ENCODE measurements at regions not wholly inside any gene's neighbourhood (a gene's known extent, or its start where the extent isn't known, plus 50 kb on each side); places are given as distances from the start of the nearest gene placed in this dataset.

- no peak overlapping the region for H3K4me3 ChIP-seq
- DNase-seq (ENCODE audit: low spot score) = no peak
- no peak overlapping the region for H3K27ac ChIP-seq
- H3K27me3 ChIP-seq (replicated peaks; ENCODE audit: insufficient read depth) = peaks cover 15% of the 10 kb centered on the region
- no peaks in the 10 kb centered on the region for H3K36me3 ChIP-seq
- H3K4me1 ChIP-seq (replicated peaks) = no peaks in the 10 kb centered on the region
- no peaks in the 10 kb centered on the region for H3K9me3 ChIP-seq
- TF ChIP-seq CTCF (IDR thresholded peaks at IDR 0.05) = no peak
- no peak for TF ChIP-seq POLR2A (IDR thresholded peaks at IDR 0.05)
- no peak for TF ChIP-seq POLR2AphosphoS5 (IDR thresholded peaks at IDR 0.05)
- intact Hi-C loops (cut with DNase I) = no loop called here
- 15% methylated on average over 4 of the region's 4 CpGs for WGBS
Measured at GRCh38 chr2:222055328-222055727, 243.5 kb downstream of the PAX3 start.

- no peak for DNase-seq (ENCODE audit: low spot score)
- WGBS = 29% methylated on average over 3 of the region's 3 CpGs
- intact Hi-C loops (cut with DNase I) = no loop called here
Measured at GRCh38 chr2:222054813-222055212, 244.0 kb downstream of the PAX3 start.

GRCh38 chr2:222052934-222053367 is 245.8 kb downstream of the PAX3 start:
- H3K27ac ChIP-seq = no peak overlapping the region
- no peaks in the 10 kb centered on the region for H3K36me3 ChIP-seq
- H3K4me3 ChIP-seq = no peak overlapping the region
- TF ChIP-seq POLR2AphosphoS5 (IDR thresholded peaks at IDR 0.05) = no peak
- TF ChIP-seq CTCF (IDR thresholded peaks at IDR 0.05) = no peak
- TF ChIP-seq POLR2A (IDR thresholded peaks at IDR 0.05) = no peak
- no peaks in the 10 kb centered on the region for H3K4me1 ChIP-seq (replicated peaks)
- no peaks in the 10 kb centered on the region for H3K9me3 ChIP-seq
- DNase-seq (ENCODE audit: low spot score) = no peak
- intact Hi-C loops (cut with DNase I) = no loop called here
- H3K27me3 ChIP-seq (replicated peaks; ENCODE audit: insufficient read depth) = peaks cover 15% of the 10 kb centered on the region
- WGBS = 10% methylated on average over 9 of the region's 9 CpGs

More at GRCh38 chr2:222054813-222055212, 244.0 kb downstream of the PAX3 start:
- Histone ChIP-seq H3K4me1 (replicated peaks) (no peaks in the 10 kb centered on the region), H3K27ac (no peak overlapping the region), H3K36me3 (no peaks in the 10 kb centered on the region), H3K4me3 (no peak overlapping the region), H3K9me3 (no peaks in the 10 kb centered on the region), H3K27me3 (replicated peaks; ENCODE audit: insufficient read depth) (peaks cover 15% of the 10 kb centered on the region)
- TF ChIP-seq POLR2AphosphoS5 (IDR thresholded peaks at IDR 0.05) = no peak
- no peak for TF ChIP-seq CTCF (IDR thresholded peaks at IDR 0.05)
- TF ChIP-seq POLR2A (IDR thresholded peaks at IDR 0.05) = no peak

DNA sequence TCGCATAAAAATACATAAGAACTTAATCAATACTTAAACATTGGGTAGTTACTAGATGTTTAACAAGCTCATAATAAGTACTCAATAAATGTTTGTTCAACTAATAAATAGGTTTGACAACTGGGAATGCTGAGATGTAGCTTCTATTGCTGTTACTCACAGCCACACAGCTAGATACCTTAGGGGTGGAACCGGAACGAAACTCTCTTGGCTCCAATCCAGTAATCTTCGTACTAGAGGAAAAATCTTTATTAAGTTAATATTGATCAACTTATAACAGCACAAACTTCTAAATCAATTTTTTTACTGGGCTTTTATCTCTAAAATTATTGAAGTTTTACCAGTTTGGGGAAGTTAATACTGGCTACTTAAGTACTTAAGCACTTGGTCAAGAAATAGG is 247.8 kb downstream of the PAX3 start:
- Histone ChIP-seq H3K4me1 (replicated peaks) (no peaks in the 10 kb centered on the region), H3K36me3 (no peaks in the 10 kb centered on the region), H3K27me3 (replicated peaks; ENCODE audit: insufficient read depth) (peaks cover 15% of the 10 kb centered on the region), H3K9me3 (no peaks in the 10 kb centered on the region), H3K4me3 (no peak overlapping the region), H3K27ac (no peak overlapping the region)
- intact Hi-C loops (cut with DNase I) = no loop called here
- 45% methylated on average over 4 of the region's 4 CpGs for WGBS
- DNase-seq (ENCODE audit: low spot score) = no peak
- no peak for TF ChIP-seq POLR2A (IDR thresholded peaks at IDR 0.05)
- TF ChIP-seq POLR2AphosphoS5 (IDR thresholded peaks at IDR 0.05) = no peak
- TF ChIP-seq CTCF (IDR thresholded peaks at IDR 0.05) = no peak

- peaks cover 15% of the 10 kb centered on the region for H3K27me3 ChIP-seq (replicated peaks; ENCODE audit: insufficient read depth)
- 84% methylated on average over 3 of the region's 3 CpGs for WGBS
- TF ChIP-seq POLR2A (IDR thresholded peaks at IDR 0.05) (no peak), CTCF (IDR thresholded peaks at IDR 0.05) (no peak), POLR2AphosphoS5 (IDR thresholded peaks at IDR 0.05) (no peak)
- H3K9me3 ChIP-seq = no peaks in the 10 kb centered on the region
- intact Hi-C loops (cut with DNase I) = no loop called here
- no peak overlapping the region for H3K27ac ChIP-seq
- no peak overlapping the region for H3K4me3 ChIP-seq
- H3K36me3 ChIP-seq = no peaks in the 10 kb centered on the region
- no peak for DNase-seq (ENCODE audit: low spot score)
- no peaks in the 10 kb centered on the region for H3K4me1 ChIP-seq (replicated peaks)
Measured at GRCh38 chr2:222049946-222050345, 248.9 kb downstream of the PAX3 start.
